NCI-H446 treated with DMSO at 0.1 percent for 48 hours (cell line): ENCODE measurements at regions not wholly inside any gene's neighbourhood (a gene's known extent, or its start where the extent isn't known, plus 50 kb on each side); places are given as distances from the start of the nearest gene placed in this dataset.

Experiments used
- DNase-seq: peaks from one replicate; lab custom pipeline; 2025; lab: John Stamatoyannopoulos, UW

- peak; percentile 58 for DNase-seq
Observed at GRCh38 chr1:208541225-208541855, 297.2 kb upstream of the PLXNA2 start.

- no peak for DNase-seq
Observed at GRCh38 chr1:208542309-208542708, 298.1 kb upstream of the PLXNA2 start.

- DNase-seq = no peak
Observed at GRCh38 chr1:208544053-208544452, 299.9 kb upstream of the PLXNA2 start.

GRCh38 chr1:208544794-208545193 lies 300.6 kb upstream of the PLXNA2 start:
- no peak for DNase-seq

- DNase-seq = no peak
Observed at GRCh38 chr1:208551024-208551423, 306.8 kb upstream of the PLXNA2 start.

GRCh38 chr1:208551633-208552320 lies 307.6 kb upstream of the PLXNA2 start:
- no peak for DNase-seq

GRCh38 chr1:208552928-208553327 lies 308.7 kb upstream of the PLXNA2 start:
- no peak for DNase-seq

GRCh38 chr1:208556461-208556860 lies 312.3 kb upstream of the PLXNA2 start:
- no peak for DNase-seq

GRCh38 chr1:208557046-208557722 lies 313.0 kb upstream of the PLXNA2 start:
- DNase-seq = no peak

- DNase-seq = no peak
Observed at GRCh38 chr1:208557723-208558094, 313.5 kb upstream of the PLXNA2 start.

- no peak for DNase-seq
Observed at GRCh38 chr1:208559597-208560329, 315.6 kb upstream of the PLXNA2 start.

GRCh38 chr1:208562151-208562960 lies 318.2 kb upstream of the PLXNA2 start:
- no peak for DNase-seq

GRCh38 chr1:208564466-208564865 lies 320.3 kb upstream of the PLXNA2 start:
- no peak for DNase-seq

GRCh38 chr1:208565756-208566440 lies 321.7 kb upstream of the PLXNA2 start:
- DNase-seq = no peak

- no peak for DNase-seq
Observed at GRCh38 chr1:208569181-208569580, 325.0 kb upstream of the PLXNA2 start.

GRCh38 chr1:208570362-208570761 lies 326.2 kb upstream of the PLXNA2 start:
- DNase-seq = no peak

- DNase-seq = no peak
Observed at GRCh38 chr1:208576425-208576824, 332.2 kb upstream of the PLXNA2 start.

- DNase-seq = no peak
Observed at GRCh38 chr1:208577381-208577905, 333.3 kb upstream of the PLXNA2 start.

- no peak for DNase-seq
Observed at GRCh38 chr1:208581209-208581608, 337.0 kb upstream of the PLXNA2 start.

GRCh38 chr1:208581667-208582066 lies 337.5 kb upstream of the PLXNA2 start:
- DNase-seq = no peak

- DNase-seq = no peak
Observed at GRCh38 chr1:208584167-208584755, 340.1 kb upstream of the PLXNA2 start.
